ENCODE measurements at regions not wholly inside any gene's neighbourhood (a gene's known extent, or its start where the extent isn't known, plus 50 kb on each side); places are given as distances from the start of the nearest gene placed in this dataset.

GRCh38 chr11:82458147-82458546 lies 275.5 kb downstream of the FAM181B start:
- Histone ChIP-seq H3K4me1 (ENCODE audit: control insufficient read depth, insufficient read depth, low read length) (no peaks in the 10 kb centered on the region), H3K9me3 (ENCODE audit: control insufficient read depth, insufficient read depth, low read depth, low read length) (no peaks in the 10 kb centered on the region), H3K27ac (ENCODE audit: low read length) (no peak overlapping the region), H3K4me3 (ENCODE audit: low read depth in 2 of 2, low read length in 2 of 2) (no peak overlapping the region), H3K27me3 (ENCODE audit: control insufficient read depth, insufficient read depth, low read length) (no peaks in the 10 kb centered on the region), H3K36me3 (ENCODE audit: control insufficient read depth, insufficient read depth, low read length) (no peaks in the 10 kb centered on the region)
- in situ Hi-C loops (cut with HindIII; ENCODE audit: low pct_unique_long_range_greater_than_20kb, low sequenced_read_pairs) (no loop called here), intact Hi-C loops (cut with micrococcal nuclease; ENCODE audit: unreplicated experiment) (no loop called here)
- ATAC-seq (no peak), DNase-seq (ENCODE audit: low read depth, low spot score) (no peak)
- ChIA-PET POLR2A (no interaction called here), CTCF (no interaction called here)
- no TSS peak for BruUV-seq (replicated peaks)
- TF ChIP-seq POLR2AphosphoS5 (IDR thresholded peaks at IDR 0.05; ENCODE audit: low read depth, low read length): no peak

- Histone ChIP-seq H3K4me1 (ENCODE audit: control insufficient read depth, insufficient read depth, low read length) (no peaks in the 10 kb centered on the region), H3K36me3 (ENCODE audit: control insufficient read depth, insufficient read depth, low read length) (no peaks in the 10 kb centered on the region), H3K27ac (ENCODE audit: low read length) (no peak overlapping the region), H3K27me3 (ENCODE audit: control insufficient read depth, insufficient read depth, low read length) (no peaks in the 10 kb centered on the region), H3K9me3 (ENCODE audit: control insufficient read depth, insufficient read depth, low read depth, low read length) (no peaks in the 10 kb centered on the region), H3K4me3 (ENCODE audit: low read depth in 2 of 2, low read length in 2 of 2) (no peak overlapping the region)
- no peak for DNase-seq (ENCODE audit: low read depth, low spot score)
- intact Hi-C loops (cut with micrococcal nuclease; ENCODE audit: unreplicated experiment): no loop called here
- in situ Hi-C loops (cut with HindIII; ENCODE audit: low pct_unique_long_range_greater_than_20kb, low sequenced_read_pairs): no loop called here
- ChIA-PET CTCF (no interaction called here), POLR2A (no interaction called here)
- no TSS peak for BruUV-seq (replicated peaks)
- TF ChIP-seq CTCF (IDR thresholded peaks at IDR 0.05) (no peak), TCF7L2 (IDR thresholded peaks at IDR 0.05; ENCODE audit: low read depth, low read length) (no peak), SIN3A (IDR thresholded peaks at IDR 0.05; ENCODE audit: borderline replicate concordance, insufficient read depth, low read depth, low read length) (no peak), POLR2AphosphoS5 (IDR thresholded peaks at IDR 0.05; ENCODE audit: low read depth, low read length) (no peak), REST (IDR thresholded peaks at IDR 0.05; ENCODE audit: insufficient read depth in 1 of 2, low read depth in 2 of 2, low read length in 1 of 2) (no peak)
- ATAC-seq: no peak
Observed at GRCh38 chr11:82450996-82451395, 282.7 kb downstream of the FAM181B start.

- Histone ChIP-seq H3K27ac (ENCODE audit: low read length) (no peak overlapping the region), H3K36me3 (ENCODE audit: control insufficient read depth, insufficient read depth, low read length) (no peaks in the 10 kb centered on the region), H3K4me1 (ENCODE audit: control insufficient read depth, insufficient read depth, low read length) (no peaks in the 10 kb centered on the region), H3K9me3 (ENCODE audit: control insufficient read depth, insufficient read depth, low read depth, low read length) (no peaks in the 10 kb centered on the region), H3K27me3 (ENCODE audit: control insufficient read depth, insufficient read depth, low read length) (no peaks in the 10 kb centered on the region), H3K4me3 (ENCODE audit: low read depth in 2 of 2, low read length in 2 of 2) (no peak overlapping the region)
- DNase-seq (ENCODE audit: low read depth, low spot score) (no peak), ATAC-seq (no peak)
- CTCF ChIA-PET: no interaction called here
- no peak for TF ChIP-seq POLR2AphosphoS5 (IDR thresholded peaks at IDR 0.05; ENCODE audit: low read depth, low read length)
- no peak for TF ChIP-seq CTCF (IDR thresholded peaks at IDR 0.05)
- no peak for TF ChIP-seq REST (IDR thresholded peaks at IDR 0.05; ENCODE audit: insufficient read depth in 1 of 2, low read depth in 2 of 2, low read length in 1 of 2)
- TF ChIP-seq TCF7L2 (IDR thresholded peaks at IDR 0.05; ENCODE audit: low read depth, low read length): no peak
- no peak for TF ChIP-seq SIN3A (IDR thresholded peaks at IDR 0.05; ENCODE audit: borderline replicate concordance, insufficient read depth, low read depth, low read length)
- POLR2A ChIA-PET: no interaction called here
- intact Hi-C loops (cut with micrococcal nuclease; ENCODE audit: unreplicated experiment): no loop called here
- no TSS peak for BruUV-seq (replicated peaks)
- in situ Hi-C loops (cut with HindIII; ENCODE audit: low pct_unique_long_range_greater_than_20kb, low sequenced_read_pairs): no loop called here
Observed at GRCh38 chr11:82406611-82407010, 327.1 kb downstream of the FAM181B start.

Measured in Panc1 (cell line).